GM12873 (cell line): ENCODE measurements at regions not wholly inside any gene's neighbourhood (a gene's known extent, or its start where the extent isn't known, plus 50 kb on each side); places are given as distances from the start of the nearest gene placed in this dataset.

Experiments
- TF ChIP-seq, protein P1 (sequence below): IDR thresholded peaks from 2 replicates; pipeline ENCODE4 v1.5.1; 2012; ENCODE audit warnings: low read depth, mild to moderate bottlenecking, moderate library complexity, low read length, control low read depth; ENCODE audit not compliant: insufficient read depth; ENCODE audit errors: missing control alignments

DNA sequence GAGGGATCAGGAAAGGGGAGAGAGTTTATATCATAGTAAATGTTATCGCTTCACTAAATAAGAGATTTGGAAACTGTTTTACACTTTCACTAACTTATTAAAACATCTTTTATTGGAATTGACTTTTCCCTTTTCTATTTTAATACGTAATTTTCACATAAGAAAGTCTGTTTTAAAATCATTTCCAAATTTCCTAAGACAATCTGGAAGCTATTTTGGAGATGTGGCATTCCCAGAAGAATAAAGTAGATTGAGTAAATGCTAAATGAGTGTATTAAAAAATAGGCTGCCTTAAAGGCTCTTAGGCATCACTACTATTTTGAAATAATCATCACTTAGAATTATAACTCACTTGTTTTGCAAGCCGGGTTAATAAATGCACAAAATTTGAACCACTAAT is 763.5 kb downstream of the EDEM1 start:
- TF ChIP-seq, protein P1, sequence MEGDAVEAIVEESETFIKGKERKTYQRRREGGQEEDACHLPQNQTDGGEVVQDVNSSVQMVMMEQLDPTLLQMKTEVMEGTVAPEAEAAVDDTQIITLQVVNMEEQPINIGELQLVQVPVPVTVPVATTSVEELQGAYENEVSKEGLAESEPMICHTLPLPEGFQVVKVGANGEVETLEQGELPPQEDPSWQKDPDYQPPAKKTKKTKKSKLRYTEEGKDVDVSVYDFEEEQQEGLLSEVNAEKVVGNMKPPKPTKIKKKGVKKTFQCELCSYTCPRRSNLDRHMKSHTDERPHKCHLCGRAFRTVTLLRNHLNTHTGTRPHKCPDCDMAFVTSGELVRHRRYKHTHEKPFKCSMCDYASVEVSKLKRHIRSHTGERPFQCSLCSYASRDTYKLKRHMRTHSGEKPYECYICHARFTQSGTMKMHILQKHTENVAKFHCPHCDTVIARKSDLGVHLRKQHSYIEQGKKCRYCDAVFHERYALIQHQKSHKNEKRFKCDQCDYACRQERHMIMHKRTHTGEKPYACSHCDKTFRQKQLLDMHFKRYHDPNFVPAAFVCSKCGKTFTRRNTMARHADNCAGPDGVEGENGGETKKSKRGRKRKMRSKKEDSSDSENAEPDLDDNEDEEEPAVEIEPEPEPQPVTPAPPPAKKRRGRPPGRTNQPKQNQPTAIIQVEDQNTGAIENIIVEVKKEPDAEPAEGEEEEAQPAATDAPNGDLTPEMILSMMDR: no peak

DNA sequence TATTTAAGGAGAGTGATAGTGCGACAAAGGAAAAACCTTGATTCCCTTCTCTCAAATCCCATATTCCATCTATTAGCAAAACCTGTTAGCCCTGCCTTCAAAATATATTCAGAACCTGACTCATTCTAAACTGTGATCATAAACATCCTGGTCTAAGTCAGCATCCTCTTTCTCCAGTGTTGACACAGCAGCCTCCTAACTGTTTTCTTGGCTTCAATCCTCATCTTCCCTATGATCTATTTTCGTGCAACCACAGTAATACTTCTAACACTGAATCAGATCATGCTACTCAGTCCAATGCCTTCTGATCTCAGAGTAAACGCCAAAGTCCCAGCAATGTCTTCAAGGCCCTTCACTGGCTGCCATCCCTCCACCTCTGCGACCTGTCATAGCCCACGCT is 785.1 kb downstream of the EDEM1 start:
- TF ChIP-seq, protein P1: no peak

GRCh38 chr3:5974630-5975322 is 787.3 kb downstream of the EDEM1 start:
- TF ChIP-seq, protein P1: no peak

DNA sequence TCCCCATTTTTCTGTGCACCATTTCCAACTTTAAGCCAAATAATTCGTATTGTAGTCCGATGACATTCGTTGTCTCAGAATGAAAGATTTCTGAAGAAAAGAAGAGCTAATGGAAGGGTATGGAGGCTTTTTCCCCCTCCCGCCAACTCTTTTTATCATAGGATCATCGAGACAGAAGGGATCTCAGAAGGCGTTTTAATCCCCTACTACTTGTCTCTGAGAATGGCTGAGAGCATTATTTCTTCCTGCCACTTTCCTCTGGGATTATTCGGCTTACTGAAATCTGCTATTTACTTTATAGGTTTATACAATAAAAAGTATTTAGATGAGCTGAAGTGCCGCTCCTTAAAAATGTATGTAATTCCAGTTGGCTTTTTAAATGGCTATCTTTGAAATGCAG is 789.8 kb downstream of the EDEM1 start:
- TF ChIP-seq, protein P1: no peak

DNA sequence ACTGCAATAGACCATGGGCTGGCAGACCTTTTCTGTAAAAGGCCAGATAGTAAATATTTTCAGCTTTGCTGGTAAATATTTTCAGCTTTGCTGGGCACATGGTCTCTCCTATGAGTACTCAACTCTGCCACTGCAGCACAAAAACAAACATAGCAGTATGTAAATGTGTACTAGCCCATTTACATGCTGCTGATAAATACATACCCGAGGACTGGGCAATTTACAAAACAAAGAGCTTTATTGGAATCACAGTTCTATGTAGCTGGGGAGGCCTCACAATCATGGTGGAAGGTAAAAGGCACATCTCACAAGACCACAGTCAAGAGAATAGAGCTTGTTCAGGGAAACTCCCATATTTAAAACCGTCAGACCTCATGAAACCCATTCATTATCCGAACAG is 793.0 kb downstream of the EDEM1 start:
- TF ChIP-seq, protein P1: no peak

DNA sequence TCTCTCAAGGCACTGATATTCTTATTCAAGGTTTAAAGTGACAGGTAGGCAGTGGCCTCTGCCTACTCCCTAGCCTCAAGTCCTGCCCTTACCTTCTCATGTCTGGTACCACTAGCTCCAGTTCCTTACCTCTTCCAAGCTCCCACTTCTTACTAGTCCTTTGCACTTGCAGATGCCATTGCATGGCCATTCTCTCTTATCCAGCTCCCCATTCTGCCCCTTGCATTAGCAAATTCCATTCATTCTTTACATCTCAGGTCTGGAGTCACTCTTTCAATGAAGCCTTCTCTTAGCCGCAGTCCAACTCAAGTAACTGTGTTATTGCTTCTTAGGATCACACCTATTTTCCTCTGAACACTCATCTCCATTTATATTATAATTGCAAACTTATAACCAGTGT is 807.1 kb downstream of the EDEM1 start:
- TF ChIP-seq, protein P1: no peak

GRCh38 chr3:6018456-6018855 is 830.9 kb downstream of the EDEM1 start:
- TF ChIP-seq, protein P1: no peak
